ENCODE measurements at regions not wholly inside any gene's neighbourhood (a gene's known extent, or its start where the extent isn't known, plus 50 kb on each side); places are given as distances from the start of the nearest gene placed in this dataset.
A peak's percentile ranks its signal among the peaks of the same experiment; 100 is the strongest.

DNA sequence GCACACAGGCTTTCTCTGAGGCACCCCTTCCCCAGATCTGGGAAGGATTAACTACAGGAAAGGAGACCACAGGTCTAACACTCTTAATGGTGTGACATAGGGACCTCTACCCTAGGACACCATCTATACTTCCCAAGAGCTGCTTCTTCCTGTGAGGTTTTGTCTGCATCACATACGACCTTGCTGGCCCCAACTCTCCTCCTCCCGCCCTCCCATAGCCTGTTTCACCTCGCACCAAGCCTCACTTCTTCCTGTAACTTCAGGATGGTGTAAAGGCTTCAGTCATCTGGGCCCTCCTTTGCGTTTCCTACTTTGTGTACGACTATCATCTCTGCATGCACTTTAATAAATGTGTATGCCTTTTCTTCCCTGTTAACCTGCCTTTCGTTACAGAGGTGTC is 274.3 kb downstream of the KLF6 start:
- ChIA-PET CTCF (no interaction called here), POLR2A (ENCODE audit: low non-redundant PET) (no interaction called here)
- TF ChIP-seq, protein P1, sequence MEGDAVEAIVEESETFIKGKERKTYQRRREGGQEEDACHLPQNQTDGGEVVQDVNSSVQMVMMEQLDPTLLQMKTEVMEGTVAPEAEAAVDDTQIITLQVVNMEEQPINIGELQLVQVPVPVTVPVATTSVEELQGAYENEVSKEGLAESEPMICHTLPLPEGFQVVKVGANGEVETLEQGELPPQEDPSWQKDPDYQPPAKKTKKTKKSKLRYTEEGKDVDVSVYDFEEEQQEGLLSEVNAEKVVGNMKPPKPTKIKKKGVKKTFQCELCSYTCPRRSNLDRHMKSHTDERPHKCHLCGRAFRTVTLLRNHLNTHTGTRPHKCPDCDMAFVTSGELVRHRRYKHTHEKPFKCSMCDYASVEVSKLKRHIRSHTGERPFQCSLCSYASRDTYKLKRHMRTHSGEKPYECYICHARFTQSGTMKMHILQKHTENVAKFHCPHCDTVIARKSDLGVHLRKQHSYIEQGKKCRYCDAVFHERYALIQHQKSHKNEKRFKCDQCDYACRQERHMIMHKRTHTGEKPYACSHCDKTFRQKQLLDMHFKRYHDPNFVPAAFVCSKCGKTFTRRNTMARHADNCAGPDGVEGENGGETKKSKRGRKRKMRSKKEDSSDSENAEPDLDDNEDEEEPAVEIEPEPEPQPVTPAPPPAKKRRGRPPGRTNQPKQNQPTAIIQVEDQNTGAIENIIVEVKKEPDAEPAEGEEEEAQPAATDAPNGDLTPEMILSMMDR (conservative IDR thresholded peaks at IDR 0.05; ENCODE audit: low read depth): no peak
- DNase-seq (ENCODE audit: low spot score): no peak
- H3K27ac ChIP-seq: no peak overlapping the region

DNA sequence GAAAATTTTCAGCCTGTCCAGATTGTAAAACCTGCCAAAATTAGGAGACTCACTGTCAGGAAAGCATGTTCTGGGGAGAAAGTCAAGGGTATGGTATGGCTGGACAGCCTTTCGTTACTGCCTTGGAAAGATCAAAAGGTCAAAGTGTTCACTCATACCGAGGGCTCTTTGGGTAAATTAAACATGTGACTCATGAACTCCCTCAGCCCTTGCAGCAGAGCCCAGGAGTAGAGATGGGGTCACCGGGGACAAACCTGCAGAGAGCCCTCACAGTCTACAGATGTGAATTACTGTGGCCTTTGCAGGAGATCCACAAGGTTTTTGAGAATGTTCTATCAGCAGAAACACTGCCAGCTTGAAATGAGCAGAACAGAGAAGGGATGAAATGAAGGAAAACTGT is 275.7 kb downstream of the KLF6 start:
- TF ChIP-seq, protein P1 (conservative IDR thresholded peaks at IDR 0.05; ENCODE audit: low read depth): no peak
- no peak for DNase-seq (ENCODE audit: low spot score)
- ChIA-PET CTCF (no interaction called here), POLR2A (ENCODE audit: low non-redundant PET) (no interaction called here)
- H3K27ac ChIP-seq: no peak overlapping the region

DNA sequence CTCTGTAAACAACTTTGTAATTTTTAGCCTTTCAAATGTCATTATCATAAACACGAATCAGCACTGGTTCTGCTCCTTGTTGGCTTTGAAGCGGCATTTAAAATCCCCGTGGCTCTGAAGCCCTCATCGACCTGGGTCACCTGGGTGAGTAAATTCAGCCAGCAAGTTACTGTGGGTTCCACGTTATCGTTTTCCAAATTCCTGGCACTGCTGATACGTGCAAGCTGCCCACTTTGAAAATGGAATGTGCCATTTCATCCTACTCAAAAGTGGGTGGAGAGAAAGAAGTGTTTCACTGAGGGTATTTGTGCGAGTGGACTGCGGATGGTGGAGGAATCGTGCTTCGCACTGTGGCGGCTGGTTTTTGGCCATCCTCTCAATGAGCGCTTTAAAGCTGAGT is 281.7 kb downstream of the KLF6 start:
- POLR2A ChIA-PET (ENCODE audit: low non-redundant PET): no interaction called here
- no peak overlapping the region for H3K27ac ChIP-seq
- no peak for DNase-seq (ENCODE audit: low spot score)
- CTCF ChIA-PET: no interaction called here
- TF ChIP-seq, protein P1 (conservative IDR thresholded peaks at IDR 0.05; ENCODE audit: low read depth): no peak

DNA sequence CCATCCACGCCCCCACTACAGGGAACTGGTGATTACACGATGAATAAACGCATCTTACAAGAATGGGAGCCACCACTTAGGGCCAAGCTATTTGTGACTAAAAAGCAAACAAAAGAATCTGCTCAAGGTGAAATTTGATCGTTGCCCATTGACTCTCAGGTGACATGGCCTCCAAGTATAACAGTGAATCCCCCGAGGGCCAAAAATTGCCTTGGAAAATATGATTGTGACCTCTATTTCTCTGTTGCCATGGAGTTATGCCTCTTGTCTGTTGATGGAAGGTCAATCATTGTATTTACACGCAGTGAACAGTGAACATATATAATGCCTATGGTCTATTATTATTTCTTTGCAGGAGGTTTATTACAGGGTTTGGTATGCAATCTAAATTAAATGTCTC is 282.3 kb downstream of the KLF6 start:
- H3K27ac ChIP-seq: no peak overlapping the region
- ChIA-PET CTCF (no interaction called here), POLR2A (ENCODE audit: low non-redundant PET) (no interaction called here)
- DNase-seq (ENCODE audit: low spot score): no peak
- TF ChIP-seq, protein P1 (conservative IDR thresholded peaks at IDR 0.05; ENCODE audit: low read depth): no peak

DNA sequence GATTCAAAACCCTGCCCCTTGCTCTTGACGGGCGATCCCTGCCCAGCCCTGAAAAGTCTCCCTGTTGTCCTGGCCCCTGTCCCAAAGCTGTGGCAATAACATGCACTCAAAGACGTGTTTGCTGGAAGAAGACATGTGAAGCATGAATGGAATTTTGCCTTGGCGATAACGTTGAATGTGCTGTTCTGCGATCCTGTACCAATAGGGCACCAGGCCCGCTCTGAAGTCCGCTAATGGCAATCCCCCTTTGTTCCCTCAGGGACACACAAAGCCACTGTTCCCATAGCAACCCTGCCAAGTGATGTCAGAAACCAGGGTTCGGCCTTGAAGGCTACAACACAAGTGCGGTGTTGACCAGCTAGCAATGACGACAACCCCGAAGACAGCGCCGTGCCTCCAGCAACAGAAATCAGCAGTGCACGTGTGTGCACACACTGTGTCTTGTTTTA is 284.6 kb downstream of the KLF6 start:
- TF ChIP-seq, protein P1 (conservative IDR thresholded peaks at IDR 0.05; ENCODE audit: low read depth): no peak
- ChIA-PET CTCF (interaction anchor here (0.6 to 0.7 kb wide), 2 partner anchors 85 to 87 kb away, joined by 4 to 5 read pairs; no protein-coding TSS in a partner anchor), POLR2A (ENCODE audit: low non-redundant PET) (no interaction called here)
- DNase-seq (ENCODE audit: low spot score): no peak
- H3K27ac ChIP-seq: peak overlapping the region; percentile 45

DNA sequence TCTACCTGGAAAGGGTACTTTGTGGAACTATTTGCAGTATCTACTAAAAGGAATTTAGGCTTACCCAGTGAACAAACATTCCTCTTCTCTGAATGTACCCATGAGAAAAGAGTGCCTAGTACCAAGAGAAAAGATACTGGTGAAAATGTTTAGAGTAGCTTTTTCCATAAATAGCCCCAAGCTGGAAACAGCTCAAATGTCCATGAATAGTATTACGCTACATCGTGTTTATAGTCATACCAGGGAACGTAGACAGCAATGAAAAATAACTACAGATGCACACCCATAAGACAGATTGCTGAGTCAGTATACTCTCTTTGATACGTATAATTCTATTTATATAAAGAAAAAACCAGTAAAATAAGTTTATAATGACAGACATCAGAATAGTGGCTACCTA is 285.9 kb downstream of the KLF6 start:
- H3K27ac ChIP-seq: no peak overlapping the region
- CTCF ChIA-PET: interaction anchor here (0.6 kb wide), 2 partner anchors 45 to 281 kb away, joined by 3 read pairs; no protein-coding TSS in a partner anchor
- POLR2A ChIA-PET (ENCODE audit: low non-redundant PET): no interaction called here
- no peak for DNase-seq (ENCODE audit: low spot score)
- TF ChIP-seq, protein P1 (conservative IDR thresholded peaks at IDR 0.05; ENCODE audit: low read depth): no peak

DNA sequence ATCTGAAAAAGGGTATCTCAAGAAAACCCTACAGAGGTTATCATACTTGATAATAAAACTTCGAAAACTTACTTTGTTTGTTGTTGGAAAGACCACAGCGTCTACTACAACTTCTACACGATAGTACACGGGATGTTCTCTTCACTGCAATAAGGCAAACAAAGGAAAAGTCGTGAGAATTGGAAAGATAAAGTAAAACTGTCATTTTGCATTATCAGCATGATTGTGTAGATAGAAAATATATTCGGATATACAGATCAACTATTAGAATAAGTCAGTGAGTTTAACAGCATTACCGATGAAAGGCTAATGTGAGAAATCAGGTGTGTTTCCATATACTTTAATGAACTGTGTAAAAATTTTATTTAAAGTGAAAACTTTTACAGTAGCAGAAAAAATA is 287.4 kb downstream of the KLF6 start:
- POLR2A ChIA-PET (ENCODE audit: low non-redundant PET): no interaction called here
- H3K27ac ChIP-seq: no peak overlapping the region
- TF ChIP-seq, protein P1 (conservative IDR thresholded peaks at IDR 0.05; ENCODE audit: low read depth): no peak
- CTCF ChIA-PET: no interaction called here
- DNase-seq (ENCODE audit: low spot score): no peak
